RWPE2 (cell line): ENCODE measurements at regions not wholly inside any gene's neighbourhood (a gene's known extent, or its start where the extent isn't known, plus 50 kb on each side); places are given as distances from the start of the nearest gene placed in this dataset.
"Not testable (repeated sequence)": the region's sequence is repeated elsewhere in the genome, so short reads cannot be mapped to it uniquely, and the experiment has no call there.

ENCODE experiments used
- ATAC-seq: fragments of 200-7000 bp; cut with Tn5 transposase; 3 replicates; pipeline ENCODE4 v1.9.1; 2021; ENCODE audit warnings: low read depth
- DNase-seq: peaks from one replicate; pipeline ENCODE4 v3.0.0-alpha.2; 2020; ENCODE audit warnings: low spot score
- H3K27ac ChIP-seq: fragments of 450-650 bp; 2 replicates; pipeline ENCODE4 v1.5.1; 2017; ENCODE audit warnings: mild to moderate bottlenecking; ENCODE audit not compliant: poor library complexity, severe bottlenecking
- H3K27me3 ChIP-seq: fragments of 250-450 bp; sonication (Bioruptor Pico); 2 replicates; pipeline ENCODE4 v1.5.1; 2021; ENCODE audit warnings: mild to moderate bottlenecking, moderate library complexity; ENCODE audit not compliant: insufficient read depth, poor library complexity, severe bottlenecking
- H3K36me3 ChIP-seq: fragments of 250-450 bp; sonication (Bioruptor Pico); 2 replicates; pipeline ENCODE4 v1.5.1; 2020; ENCODE audit warnings: low read depth, mild to moderate bottlenecking, moderate library complexity
- H3K4me1 ChIP-seq: fragments of 250-450 bp; sonication (Bioruptor Pico); 2 replicates; pipeline ENCODE4 v1.5.1; 2021; ENCODE audit warnings: mild to moderate bottlenecking, moderate library complexity; ENCODE audit not compliant: insufficient read depth, poor library complexity, severe bottlenecking
- H3K4me3 ChIP-seq: fragments of 250-450 bp; sonication (Bioruptor Pico); 2 replicates; pipeline ENCODE4 v1.5.1; 2021; ENCODE audit warnings: mild to moderate bottlenecking, moderate library complexity; ENCODE audit not compliant: severe bottlenecking
- H3K9me3 ChIP-seq: fragments of 250-450 bp; sonication (Bioruptor Pico); 2 replicates; pipeline ENCODE4 v1.5.1; 2021; ENCODE audit warnings: mild to moderate bottlenecking, moderate library complexity; ENCODE audit not compliant: severe bottlenecking
- CTCF ChIP-seq: fragments of 450-650 bp; IDR thresholded peaks from one replicate; pipeline ENCODE4 v1.5.1; 2017; ENCODE audit warnings: mild to moderate bottlenecking, moderate library complexity; ENCODE audit not compliant: poor library complexity, severe bottlenecking

DNA sequence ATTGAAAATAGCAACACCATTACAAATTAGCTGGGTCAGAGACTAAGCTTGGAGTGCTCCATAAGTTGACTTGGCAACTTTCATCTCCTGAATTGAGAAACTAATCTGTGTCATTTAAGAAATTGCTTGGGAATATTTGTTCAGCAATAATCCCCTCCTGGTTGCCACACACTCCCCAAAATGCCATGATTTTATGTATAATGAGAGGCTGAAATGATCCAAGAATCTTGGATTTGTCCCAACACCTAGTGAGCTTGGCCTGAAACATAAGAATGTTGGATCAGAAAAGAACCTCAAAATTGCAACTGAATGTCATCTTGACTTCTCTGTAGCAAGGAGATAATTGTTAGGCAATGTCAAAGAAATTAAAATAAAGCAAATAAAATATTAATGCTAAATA lies 805.9 kb upstream of the ADAMTS5 start:
- no peak for ATAC-seq

DNA sequence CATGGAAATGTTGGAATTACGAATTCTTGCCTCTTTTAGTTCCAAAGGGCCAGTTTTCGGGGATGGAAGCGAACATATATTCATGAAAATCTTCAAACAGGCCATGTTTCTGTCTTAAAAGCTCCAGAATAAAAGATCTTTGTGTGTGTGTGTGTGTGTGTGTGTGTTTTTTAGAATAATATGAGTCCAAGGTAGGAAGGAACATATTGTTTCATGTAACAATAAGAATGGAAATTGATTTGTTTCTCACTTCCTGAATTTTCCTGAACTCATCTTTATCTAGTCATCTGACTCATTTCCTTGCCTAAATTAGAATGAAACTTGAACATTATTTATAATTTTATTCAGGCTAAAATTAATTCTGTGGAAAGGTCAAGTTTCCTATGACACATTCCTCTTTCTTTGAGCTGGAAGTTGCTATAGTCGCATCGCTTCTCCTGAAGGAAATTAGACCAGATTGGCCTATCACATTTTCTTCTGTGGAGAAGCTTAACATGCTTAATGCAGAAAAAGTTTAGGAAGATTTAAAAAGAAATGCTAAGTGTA lies 805.1 kb upstream of the ADAMTS5 start:
- DNase-seq (no peak), ATAC-seq (no peak)
- Histone ChIP-seq H3K4me3 (no peak overlapping the region), H3K9me3 (no peaks in the 10 kb centered on the region), H3K4me1 (no peaks in the 10 kb centered on the region), H3K27ac (no peak overlapping the region), H3K27me3 (no peaks in the 10 kb centered on the region), H3K36me3 (no peaks in the 10 kb centered on the region)
- TF ChIP-seq CTCF, result no peak

More for the DNA sequence above, 805.9 kb upstream of the ADAMTS5 start:
- TF ChIP-seq CTCF, result no peak
- Histone ChIP-seq H3K36me3 (no peaks in the 10 kb centered on the region), H3K27me3 (no peaks in the 10 kb centered on the region), H3K27ac (no peak overlapping the region), H3K9me3 (no peaks in the 10 kb centered on the region), H3K4me1 (no peaks in the 10 kb centered on the region), H3K4me3 (no peak overlapping the region)
- DNase-seq, result no peak

- DNase-seq (no peak), ATAC-seq (no peak)
- H3K27ac ChIP-seq, result no peak overlapping the region
- H3K4me1 ChIP-seq, result no peaks in the 10 kb centered on the region
- H3K9me3 ChIP-seq, result no peaks in the 10 kb centered on the region
- TF ChIP-seq CTCF, result no peak
- no peak overlapping the region for H3K4me3 ChIP-seq
- no peaks in the 10 kb centered on the region for H3K27me3 ChIP-seq
- H3K36me3 ChIP-seq, result no peaks in the 10 kb centered on the region
Measured at GRCh38 chr21:27769763-27770162, 802.9 kb upstream of the ADAMTS5 start.

DNA sequence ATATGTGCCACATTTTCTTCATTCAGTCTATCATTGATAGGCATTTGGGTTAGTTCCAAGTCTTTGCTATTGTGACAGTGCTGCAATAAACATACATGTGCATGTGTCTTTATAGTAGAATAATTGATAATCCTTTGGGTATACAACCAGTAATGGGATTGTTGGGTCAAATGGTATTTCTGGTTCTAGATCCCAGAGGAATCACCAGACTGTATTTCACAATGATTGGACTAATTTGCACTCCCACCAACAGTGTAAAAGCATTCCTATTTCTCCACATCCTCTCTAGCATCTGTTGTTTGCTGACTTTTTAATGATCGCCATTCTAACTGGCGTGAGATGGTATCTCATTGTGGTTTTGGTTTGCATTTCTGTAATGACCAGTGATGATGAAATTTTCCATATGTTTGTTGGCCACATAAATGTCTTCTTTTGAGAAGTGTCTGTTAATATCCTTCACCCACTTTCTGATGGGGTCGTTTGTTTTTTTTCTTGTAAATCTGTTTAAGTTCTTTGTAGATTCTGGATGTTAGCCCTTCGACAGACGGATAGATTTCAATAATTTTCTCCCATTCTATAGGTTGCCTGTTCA lies 801.3 kb upstream of the ADAMTS5 start:
- not testable (repeated sequence) for H3K4me3 ChIP-seq, H3K27ac ChIP-seq, H3K9me3 ChIP-seq, ATAC-seq, H3K36me3 ChIP-seq, H3K4me1 ChIP-seq, H3K27me3 ChIP-seq, DNase-seq

- ATAC-seq, result no peak
- TF ChIP-seq CTCF, result no peak
- Histone ChIP-seq H3K4me1 (no peaks in the 10 kb centered on the region), H3K4me3 (no peak overlapping the region), H3K9me3 (no peaks in the 10 kb centered on the region), H3K27me3 (no peaks in the 10 kb centered on the region), H3K27ac (no peak overlapping the region), H3K36me3 (no peaks in the 10 kb centered on the region)
- DNase-seq, result no peak
Measured at GRCh38 chr21:27764056-27764455, 797.2 kb upstream of the ADAMTS5 start.
